CD14-positive monocyte (primary cell): ENCODE measurements at regions not wholly inside any gene's neighbourhood (a gene's known extent, or its start where the extent isn't known, plus 50 kb on each side); places are given as distances from the start of the nearest gene placed in this dataset.

Source experiments
- DNase-seq, 3 donors: peaks; one replicate each; pipeline ENCODE4 v3.0.0-alpha.2; 2011 to 2022
- H2AFZ ChIP-seq: 2 replicates; pipeline ENCODE4 v1.6.0; 2012; ENCODE audit warnings: mild to moderate bottlenecking, low read depth, low read length, inconsistent platforms; ENCODE audit not compliant: insufficient read depth, poor library complexity, severe bottlenecking
- H3K27ac ChIP-seq, 2 donors: 1 replicate in 1 of 2; 2 replicates in 1 of 2; pipeline ENCODE4 v1.5.1; 2012 to 2013; ENCODE audit warnings: low read length in 2 of 2, control low read depth in 1 of 2, inconsistent platforms in 1 of 2, low read depth in 1 of 2, mild to moderate bottlenecking in 1 of 2
- H3K27me3 ChIP-seq, 2 donors: one replicate each; pipeline versions ENCODE4 v1.6.0 to v1.6.1; 2011 to 2013; ENCODE audit warnings: low read length in 2 of 2; ENCODE audit not compliant: control insufficient read depth in 2 of 2, insufficient read depth in 2 of 2
- H3K36me3 ChIP-seq, 2 donors: replicated peaks in 1 of 2; 1 replicate in 1 of 2; 2 replicates in 1 of 2; pipeline versions ENCODE4 v1.5.1 to v1.6.1; 2012 to 2013; ENCODE audit warnings: low read length in 2 of 2, control low read depth in 1 of 2, inconsistent platforms in 1 of 2, mild to moderate bottlenecking in 1 of 2; ENCODE audit not compliant: insufficient read depth in 2 of 2, control insufficient read depth in 1 of 2
- H3K4me1 ChIP-seq, 2 donors: 1 replicate in 1 of 2; 2 replicates in 1 of 2; pipeline versions ENCODE4 v1.5.1 to v1.6.1; 2012 to 2013; ENCODE audit warnings: low read length in 2 of 2, control low read depth in 1 of 2, inconsistent platforms in 1 of 2, mild to moderate bottlenecking in 1 of 2, moderate library complexity in 1 of 2; ENCODE audit not compliant: insufficient read depth in 2 of 2, control insufficient read depth in 1 of 2
- H3K4me2 ChIP-seq: replicated peaks from 2 replicates; pipeline ENCODE3; 2012; ENCODE audit warnings: low read length, moderate library complexity, mild to moderate bottlenecking; ENCODE audit not compliant: poor library complexity, severe bottlenecking; ENCODE audit errors: extremely low read depth
- H3K4me3 ChIP-seq, 3 experiments: fragments of 200-600 bp in 1 of 3; sonication (generic) in 1 of 3; replicated peaks in 1 of 3; 1 replicate in 2 of 3; 2 replicates in 1 of 3; pipeline ENCODE4 v1.5.1; 2011 to 2013; ENCODE audit warnings: low read length in 3 of 3, mild to moderate bottlenecking in 3 of 3, control low read depth in 2 of 3, low read depth in 2 of 3, inconsistent platforms in 1 of 3, moderate library complexity in 1 of 3
- H3K79me2 ChIP-seq: 2 replicates; pipeline ENCODE4 v1.6.0; 2012; ENCODE audit warnings: mild to moderate bottlenecking, control low read depth, inconsistent platforms, low read length, moderate library complexity; ENCODE audit not compliant: insufficient read depth
- H3K9ac ChIP-seq: 2 replicates; pipeline ENCODE4 v1.6.0; 2017; ENCODE audit warnings: low read length, mild to moderate bottlenecking; ENCODE audit not compliant: insufficient read depth, poor library complexity, severe bottlenecking
- H3K9me3 ChIP-seq, 2 donors: replicated peaks in 1 of 2; 1 replicate in 1 of 2; 2 replicates in 1 of 2; pipeline versions ENCODE4 v1.5.1 to v1.6.1; 2012 to 2013; ENCODE audit warnings: low read length in 2 of 2, control low read depth in 1 of 2; ENCODE audit not compliant: control insufficient read depth in 1 of 2, insufficient read depth in 1 of 2
- H4K20me1 ChIP-seq: 2 replicates; pipeline ENCODE4 v1.6.0; 2012; ENCODE audit warnings: mild to moderate bottlenecking, low read length, control low read depth, moderate library complexity; ENCODE audit not compliant: insufficient read depth
- H3K27ac Mint-ChIP-seq, 7 donors: one replicate each; pipeline ENCODE4 v1.8.0; 2020; ENCODE audit warnings: mild to moderate bottlenecking in 7 of 7, mixed read lengths in 7 of 7, moderate library complexity in 6 of 7, inconsistent platforms in 2 of 7
- H3K27me3 Mint-ChIP-seq, 3 donors: one replicate each; pipeline ENCODE4 v1.8.0; 2021 to 2022; ENCODE audit warnings: low read depth in 3 of 3, mild to moderate bottlenecking in 3 of 3, mixed read lengths in 3 of 3, moderate library complexity in 3 of 3, inconsistent platforms in 1 of 3
- H3K36me3 Mint-ChIP-seq, 2 donors: one replicate each; pipeline ENCODE4 v1.8.0; 2020; ENCODE audit warnings: mixed read lengths in 2 of 2, inconsistent platforms in 1 of 2, mild to moderate bottlenecking in 1 of 2
- H3K4me1 Mint-ChIP-seq: one replicate; pipeline ENCODE4 v1.8.0; 2020; ENCODE audit warnings: mild to moderate bottlenecking, mixed read lengths
- H3K4me3 Mint-ChIP-seq, 2 donors: one replicate each; pipeline ENCODE4 v1.8.0; 2020; ENCODE audit warnings: mild to moderate bottlenecking in 2 of 2, mixed read lengths in 2 of 2, moderate library complexity in 1 of 2
- H3K9me3 Mint-ChIP-seq, 7 donors: one replicate each; pipeline ENCODE4 v1.8.0; 2020 to 2022; ENCODE audit warnings: mixed read lengths in 7 of 7, mild to moderate bottlenecking in 6 of 7, moderate library complexity in 6 of 7, inconsistent platforms in 2 of 7
- CTCF ChIP-seq: fragments of 200-600 bp; IDR thresholded peaks from one replicate; pipeline ENCODE4 v1.8.0; 2022; ENCODE audit warnings: antibody characterized with exemption, mild to moderate bottlenecking
- WGBS: methylation state at CpG from one replicate; pipeline ENCODE4 v1.1.5; 2013; ENCODE audit warnings: missing lambda C conversion rate; ENCODE audit not compliant: insufficient coverage; 5-methylcytosine and 5-hydroxymethylcytosine counted together
- intact Hi-C, 2 donors: fragments of 100-400 bp; cut with micrococcal nuclease; formaldehyde crosslinking; loops; one replicate each; pipeline versions ENCODE4 v1.15.0 to v1.15.1; 2023

- no peak overlapping the region for H3K4me3 ChIP-seq
- intact Hi-C loops: no loop called here
- WGBS: 100% methylated on average over 2 of the region's 2 CpGs
- no peak overlapping the region for H3K27ac ChIP-seq
- H4K20me1 ChIP-seq: no peaks in the 10 kb centered on the region
- H3K9ac ChIP-seq: no peak overlapping the region
- H3K27ac Mint-ChIP-seq: no peak overlapping the region
- H3K36me3 Mint-ChIP-seq: no peaks in the 10 kb centered on the region
- peaks cover 0 to 7% (median 2%) of the 10 kb centered on the region in 3 donors for H3K27me3 Mint-ChIP-seq
- H3K79me2 ChIP-seq: no peaks in the 10 kb centered on the region
- no peaks in the 10 kb centered on the region for H3K36me3 ChIP-seq
- H3K4me3 Mint-ChIP-seq: no peak overlapping the region
- H2AFZ ChIP-seq: no peak overlapping the region
- no peak for TF ChIP-seq CTCF
- no peaks in the 10 kb centered on the region for H3K27me3 ChIP-seq
- no peak overlapping the region for H3K4me2 ChIP-seq
- peaks cover 0 to 5% of the 10 kb centered on the region in 2 donors for H3K9me3 ChIP-seq
- H3K9me3 Mint-ChIP-seq: peaks cover 0 to 9% (median 2%) of the 10 kb centered on the region in 7 donors
- H3K4me1 Mint-ChIP-seq: no peaks in the 10 kb centered on the region
- DNase-seq: no peak
- H3K4me1 ChIP-seq: peaks cover 0 to 9% of the 10 kb centered on the region in 2 donors
Observed at GRCh38 chr9:111192650-111193049, 137.4 kb downstream of the OR2K2 start.

GRCh38 chr9:111190347-111190746, 139.7 kb downstream of the OR2K2 start:
- H3K36me3 Mint-ChIP-seq: no peaks in the 10 kb centered on the region
- intact Hi-C loops: no loop called here
- H3K79me2 ChIP-seq: no peaks in the 10 kb centered on the region
- H3K9me3 ChIP-seq: no peaks in the 10 kb centered on the region
- no peak overlapping the region for H3K27ac ChIP-seq
- peaks cover 0 to 10% (median 0%) of the 10 kb centered on the region in 7 donors for H3K9me3 Mint-ChIP-seq
- H3K4me1 Mint-ChIP-seq: peaks cover 8% of the 10 kb centered on the region
- DNase-seq: no peak
- no peak overlapping the region for H3K4me3 Mint-ChIP-seq
- H3K4me1 ChIP-seq: peaks cover 0 to 9% of the 10 kb centered on the region in 2 donors
- no peak overlapping the region for H3K4me3 ChIP-seq
- no peaks in the 10 kb centered on the region for H3K36me3 ChIP-seq
- no peak overlapping the region for H3K27ac Mint-ChIP-seq
- H3K4me2 ChIP-seq: no peak overlapping the region
- peaks cover 0 to 7% (median 2%) of the 10 kb centered on the region in 3 donors for H3K27me3 Mint-ChIP-seq
- no peak overlapping the region for H2AFZ ChIP-seq
- TF ChIP-seq CTCF: no peak
- H3K9ac ChIP-seq: no peak overlapping the region
- H4K20me1 ChIP-seq: no peaks in the 10 kb centered on the region
- H3K27me3 ChIP-seq: no peaks in the 10 kb centered on the region
